Body of pancreas (tissue), 4 donors: ENCODE measurements at regions not wholly inside any gene's neighbourhood (a gene's known extent, or its start where the extent isn't known, plus 50 kb on each side); places are given as distances from the start of the nearest gene placed in this dataset.
"Not testable (repeated sequence)": the region's sequence is repeated elsewhere in the genome, so short reads cannot be mapped to it uniquely, and the experiment has no call there.

Experiments
- ATAC-seq: fragments of 150-250 bp; one replicate; pipeline ENCODE4 v1.9.1; 2016
- DNase-seq, 4 donors: peaks; one replicate each; pipeline ENCODE4 v3.0.0-alpha.2; 2019
- H3K27ac ChIP-seq, 4 donors: fragments of 200-600 bp; sonication (generic); 1 replicate in 3 of 4; 2 replicates in 1 of 4; pipeline versions ENCODE4 v1.5.1 to v1.6.1; 2016 to 2019; ENCODE audit warnings: mild to moderate bottlenecking in 1 of 4, mixed read lengths in 1 of 4, moderate library complexity in 1 of 4
- H3K27me3 ChIP-seq, 2 donors: fragments of 200-600 bp; sonication (generic); one replicate each; pipeline ENCODE4 v1.6.0; 2016; ENCODE audit warnings: mild to moderate bottlenecking in 1 of 2
- H3K36me3 ChIP-seq, 2 donors: fragments of 200-600 bp; sonication (generic); replicated peaks in 1 of 2; 2 replicates each; pipeline ENCODE4 v1.5.1; 2016; ENCODE audit warnings: low read depth in 2 of 2; ENCODE audit not compliant: insufficient read depth in 1 of 2
- H3K4me1 ChIP-seq: fragments of 200-600 bp; sonication (generic); one replicate; pipeline ENCODE4 v1.6.0; 2016
- H3K4me3 ChIP-seq, 2 donors: fragments of 200-600 bp; sonication (generic); 1 replicate in 1 of 2; 2 replicates in 1 of 2; pipeline ENCODE4 v1.5.1; 2016 to 2019
- H3K9me3 ChIP-seq, 3 donors: fragments of 200-600 bp; sonication (generic); 1 replicate in 2 of 3; 2 replicates in 1 of 3; pipeline ENCODE4 v1.5.1; 2016
- POLR2A ChIP-seq, 3 donors: fragments of 450-650 bp; IDR thresholded peaks; one replicate each; pipeline ENCODE4 v1.6.1; 2016; ENCODE audit warnings: antibody characterized with exemption in 3 of 3, mild to moderate bottlenecking in 2 of 3
- WGBS, 2 donors: methylation state at CpG; one replicate each; pipeline ENCODE4 v1.1.5; 2017; 5-methylcytosine and 5-hydroxymethylcytosine counted together
- intact Hi-C: fragments of 100-400 bp; cut with DNase I; formaldehyde crosslinking; loops from one replicate; pipeline ENCODE4 v1.15.1; 2023
- TF ChIP-seq, protein P1 (sequence below), 7 experiments: fragments of 450-650 bp in 4 of 7; fragments of 200-600 bp in 3 of 7; sonication (generic) in 3 of 7; IDR thresholded peaks; one replicate each; pipeline ENCODE4 v1.5.1; 2016 to 2019; ENCODE audit warnings: antibody characterized with exemption in 7 of 7

DNA sequence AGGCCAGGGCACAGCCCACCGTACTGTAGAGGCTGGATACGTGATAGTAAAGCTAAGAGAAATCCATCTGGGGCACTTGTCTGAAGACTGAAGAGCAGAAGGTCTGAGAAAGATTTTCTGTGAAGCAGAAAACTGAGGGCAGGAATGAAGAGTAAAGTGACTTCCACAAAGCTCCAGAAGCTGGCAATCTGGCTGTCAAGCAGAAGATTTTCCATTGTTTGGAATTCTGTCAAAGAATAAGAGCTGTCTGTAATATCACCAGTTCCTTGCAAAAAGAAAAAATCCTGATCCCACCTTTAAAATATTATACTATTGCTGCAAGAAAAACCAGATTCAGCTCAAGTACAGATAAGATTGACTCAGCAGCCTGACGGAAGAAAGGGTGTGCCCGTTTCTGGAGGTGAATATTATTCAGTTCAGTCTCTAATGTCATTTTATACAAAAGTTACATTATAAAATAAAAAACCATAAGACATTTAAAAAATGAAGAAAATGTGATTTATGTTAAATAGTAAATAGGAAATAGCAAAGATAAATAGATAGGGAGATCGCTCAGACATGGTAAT lies 550.4 kb upstream of the SGO1 start:
- DNase-seq (no peak), ATAC-seq (no peak)
- Histone ChIP-seq H3K27ac (no peak overlapping the region), H3K36me3 (no peaks in the 10 kb centered on the region), H3K9me3 (no peaks in the 10 kb centered on the region), H3K4me3 (no peak overlapping the region), H3K27me3 (no peaks in the 10 kb centered on the region), H3K4me1 (peaks cover 14% of the 10 kb centered on the region)
- intact Hi-C loops, result no loop called here
- 73 to 90% methylated on average over 5 of the region's 5 CpGs for WGBS, 2 donors
- TF ChIP-seq, protein P1, sequence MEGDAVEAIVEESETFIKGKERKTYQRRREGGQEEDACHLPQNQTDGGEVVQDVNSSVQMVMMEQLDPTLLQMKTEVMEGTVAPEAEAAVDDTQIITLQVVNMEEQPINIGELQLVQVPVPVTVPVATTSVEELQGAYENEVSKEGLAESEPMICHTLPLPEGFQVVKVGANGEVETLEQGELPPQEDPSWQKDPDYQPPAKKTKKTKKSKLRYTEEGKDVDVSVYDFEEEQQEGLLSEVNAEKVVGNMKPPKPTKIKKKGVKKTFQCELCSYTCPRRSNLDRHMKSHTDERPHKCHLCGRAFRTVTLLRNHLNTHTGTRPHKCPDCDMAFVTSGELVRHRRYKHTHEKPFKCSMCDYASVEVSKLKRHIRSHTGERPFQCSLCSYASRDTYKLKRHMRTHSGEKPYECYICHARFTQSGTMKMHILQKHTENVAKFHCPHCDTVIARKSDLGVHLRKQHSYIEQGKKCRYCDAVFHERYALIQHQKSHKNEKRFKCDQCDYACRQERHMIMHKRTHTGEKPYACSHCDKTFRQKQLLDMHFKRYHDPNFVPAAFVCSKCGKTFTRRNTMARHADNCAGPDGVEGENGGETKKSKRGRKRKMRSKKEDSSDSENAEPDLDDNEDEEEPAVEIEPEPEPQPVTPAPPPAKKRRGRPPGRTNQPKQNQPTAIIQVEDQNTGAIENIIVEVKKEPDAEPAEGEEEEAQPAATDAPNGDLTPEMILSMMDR (IDR thresholded peaks at IDR 0.05), result no peak
- no peak for TF ChIP-seq POLR2A (IDR thresholded peaks at IDR 0.05)

- ATAC-seq (no peak), DNase-seq (no peak)
- H3K27me3 ChIP-seq, result no peaks in the 10 kb centered on the region
- no peak overlapping the region for H3K27ac ChIP-seq
- no peaks in the 10 kb centered on the region for H3K36me3 ChIP-seq
- no peak overlapping the region for H3K4me3 ChIP-seq
- H3K4me1 ChIP-seq, result no peaks in the 10 kb centered on the region
- 79 to 92% methylated on average over 1 of the region's 1 CpG for WGBS, 2 donors
- no peaks in the 10 kb centered on the region for H3K9me3 ChIP-seq
- TF ChIP-seq, protein P1 (IDR thresholded peaks at IDR 0.05), result no peak
- no peak for TF ChIP-seq POLR2A (IDR thresholded peaks at IDR 0.05)
- intact Hi-C loops, result no loop called here
Measured at GRCh38 chr3:20729185-20729584, 543.2 kb upstream of the SGO1 start.

DNA sequence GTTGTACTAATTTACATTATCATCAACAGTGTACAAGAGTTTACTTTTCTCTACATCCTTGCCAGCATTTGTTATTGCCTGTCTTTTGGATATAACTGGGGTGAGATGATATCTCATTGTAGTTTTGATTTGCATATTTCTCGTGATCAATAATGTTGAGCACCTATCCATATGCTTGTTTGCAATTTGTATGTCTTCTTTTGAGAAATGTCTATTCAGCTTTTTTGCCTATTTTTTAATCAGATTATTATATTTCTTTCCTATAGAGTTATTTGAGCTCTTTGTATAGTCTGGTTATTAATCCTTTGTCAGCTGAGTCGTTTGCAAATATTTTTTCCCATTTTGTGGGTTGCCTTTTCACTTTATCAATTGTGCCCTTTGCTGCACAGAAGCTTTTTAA lies 540.8 kb upstream of the SGO1 start:
- Histone ChIP-seq H3K27ac (no peak overlapping the region), H3K4me3 (no peak overlapping the region), H3K36me3 (no peaks in the 10 kb centered on the region), H3K27me3 (no peaks in the 10 kb centered on the region), H3K9me3 (no peaks in the 10 kb centered on the region), H3K4me1 (no peaks in the 10 kb centered on the region)
- intact Hi-C loops, result no loop called here
- no peak for DNase-seq
- WGBS, 2 donors, result 62 to 69% methylated on average over 2 of the region's 2 CpGs
- no peak for TF ChIP-seq POLR2A (IDR thresholded peaks at IDR 0.05)
- TF ChIP-seq, protein P1 (IDR thresholded peaks at IDR 0.05), result no peak
- no peak for ATAC-seq

- intact Hi-C loops, result no loop called here
- H3K27me3 ChIP-seq, result no peaks in the 10 kb centered on the region
- no peaks in the 10 kb centered on the region for H3K4me1 ChIP-seq
- TF ChIP-seq, protein P1 (IDR thresholded peaks at IDR 0.05), result no peak
- TF ChIP-seq POLR2A (IDR thresholded peaks at IDR 0.05), result no peak
- no peak for DNase-seq
- no peak overlapping the region for H3K27ac ChIP-seq
- no peak for ATAC-seq
- H3K9me3 ChIP-seq, result no peaks in the 10 kb centered on the region
- H3K36me3 ChIP-seq, result no peaks in the 10 kb centered on the region
- no peak overlapping the region for H3K4me3 ChIP-seq
- 78 to 87% methylated on average over 1 of the region's 1 CpG for WGBS, 2 donors
Measured at GRCh38 chr3:20724241-20724640, 538.2 kb upstream of the SGO1 start.

DNA sequence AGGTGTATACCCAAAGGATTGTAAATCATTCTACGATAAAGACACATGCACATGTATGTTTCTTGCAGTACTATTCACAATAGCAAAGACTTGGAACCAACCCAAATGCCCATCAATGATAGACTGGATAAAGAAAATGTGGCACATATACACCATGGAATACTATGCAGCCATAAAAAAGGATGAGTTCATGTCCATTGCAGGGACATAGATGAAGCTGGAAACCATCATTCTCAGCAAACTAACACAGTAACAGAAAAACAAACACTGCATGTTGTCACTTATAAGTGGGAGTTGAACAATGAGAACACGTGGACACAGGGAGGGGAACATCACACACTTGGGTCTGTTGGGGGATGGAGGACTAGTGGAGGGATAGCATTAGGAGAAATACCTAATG lies 530.4 kb upstream of the SGO1 start:
- 88 to 97% methylated on average over 2 of the region's 2 CpGs for WGBS, 2 donors
- H3K4me1 ChIP-seq, intact Hi-C loops: not testable (repeated sequence)

More for the DNA sequence above, 530.4 kb upstream of the SGO1 start:
- not testable (repeated sequence) for H3K27ac ChIP-seq, H3K4me3 ChIP-seq, DNase-seq, ATAC-seq, H3K36me3 ChIP-seq, H3K9me3 ChIP-seq, H3K27me3 ChIP-seq
